ENCODE measurements at regions not wholly inside any gene's neighbourhood (a gene's known extent, or its start where the extent isn't known, plus 50 kb on each side); places are given as distances from the start of the nearest gene placed in this dataset.
A peak's percentile ranks its signal among the peaks of the same experiment; 100 is the strongest.
"Not testable (repeated sequence)": the region's sequence is repeated elsewhere in the genome, so short reads cannot be mapped to it uniquely, and the experiment has no call there.

GRCh38 chr7:66564045-66564444 is 64.6 kb upstream of the KCTD7 start (continued):
- TF ChIP-seq JUNB (IDR thresholded peaks at IDR 0.05; ENCODE audit: unreplicated experiment) (no peak), ZNF331 (CRISPR knock-in tag; IDR thresholded peaks at IDR 0.05; ENCODE audit: low read depth) (no peak), ETS1 (IDR thresholded peaks at IDR 0.05) (no peak), ZNF462 (CRISPR knock-in tag; IDR thresholded peaks at IDR 0.05) (no peak), NANOG (IDR thresholded peaks at IDR 0.05; ENCODE audit: borderline replicate concordance) (no peak)

DNA sequence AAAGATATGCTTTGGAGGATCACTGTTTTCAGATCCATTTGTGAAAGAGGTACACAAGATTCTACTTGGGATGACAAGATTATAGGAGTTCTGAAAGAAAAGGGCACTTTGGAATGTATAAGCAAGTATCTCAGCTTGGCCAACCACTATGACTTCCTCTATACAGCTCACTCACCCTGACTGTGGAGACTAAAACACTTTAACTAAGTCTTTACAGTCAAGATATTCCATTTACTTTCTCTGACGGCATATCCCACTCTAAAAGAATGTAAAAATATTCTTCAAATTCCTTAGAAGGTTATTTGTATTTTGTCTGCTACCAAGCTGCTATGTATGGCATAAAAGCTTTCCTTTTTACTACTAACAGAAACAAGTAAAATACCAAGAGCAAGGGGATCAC is 58.5 kb upstream of the KCTD7 start:
- H3K9me2 ChIP-seq (ENCODE audit: insufficient read depth); H3K9me3 Mint-ChIP-seq; H3K4me2 ChIP-seq; H2AFZ ChIP-seq; H3K27me3 Mint-ChIP-seq (ENCODE audit: insufficient read depth, low read depth, poor library complexity); H3F3A ChIP-seq (replicated peaks; ENCODE audit: low read depth); DNase-seq (ENCODE audit: low spot score); H3K4me1 Mint-ChIP-seq; H3K27me3 ChIP-seq (ENCODE audit: insufficient read depth); H3K4me3 ChIP-seq; H3K27ac Mint-ChIP-seq; H3K4me3 Mint-ChIP-seq; ATAC-seq; H3K4me1 ChIP-seq (ENCODE audit: insufficient read depth): not testable (repeated sequence)
- peaks cover 23% of the 10 kb centered on the region for H3K36me3 ChIP-seq (ENCODE audit: insufficient read depth)
- peaks cover 33% of the 10 kb centered on the region for H4K20me1 ChIP-seq (replicated peaks; ENCODE audit: insufficient read depth)
- H3K36me3 Mint-ChIP-seq (ENCODE audit: low read depth): peaks cover 59% of the 10 kb centered on the region
- H3K79me2 ChIP-seq (replicated peaks; ENCODE audit: insufficient read depth): peaks cover 95% of the 10 kb centered on the region
- peak overlapping the region; percentile 65 for H3K27ac ChIP-seq (ENCODE audit: low read depth)
